ENCODE measurements at regions not wholly inside any gene's neighbourhood (a gene's known extent, or its start where the extent isn't known, plus 50 kb on each side); places are given as distances from the start of the nearest gene placed in this dataset.

DNA sequence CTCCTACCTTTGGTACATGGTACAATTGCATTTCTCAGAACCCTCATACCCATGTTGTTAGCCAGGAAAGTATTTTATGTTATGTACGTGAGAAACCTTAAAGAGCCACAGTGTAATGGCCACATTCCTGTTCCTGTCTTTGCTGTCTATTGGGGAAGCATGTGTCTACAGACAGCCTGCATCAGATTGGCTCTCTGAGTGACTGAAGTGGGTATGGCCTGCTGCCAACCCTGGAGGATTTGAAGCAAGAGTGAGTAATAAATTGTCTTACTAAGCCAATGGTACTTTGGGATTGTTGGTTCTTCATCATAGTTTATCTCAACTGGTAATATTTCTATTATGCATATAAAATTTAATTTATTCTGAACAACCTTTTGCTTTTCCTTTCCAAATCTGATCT is 574.1 kb downstream of the LMO7 start:
- DNase-seq (ENCODE audit: low read depth in 2 of 2) = no peak

DNA sequence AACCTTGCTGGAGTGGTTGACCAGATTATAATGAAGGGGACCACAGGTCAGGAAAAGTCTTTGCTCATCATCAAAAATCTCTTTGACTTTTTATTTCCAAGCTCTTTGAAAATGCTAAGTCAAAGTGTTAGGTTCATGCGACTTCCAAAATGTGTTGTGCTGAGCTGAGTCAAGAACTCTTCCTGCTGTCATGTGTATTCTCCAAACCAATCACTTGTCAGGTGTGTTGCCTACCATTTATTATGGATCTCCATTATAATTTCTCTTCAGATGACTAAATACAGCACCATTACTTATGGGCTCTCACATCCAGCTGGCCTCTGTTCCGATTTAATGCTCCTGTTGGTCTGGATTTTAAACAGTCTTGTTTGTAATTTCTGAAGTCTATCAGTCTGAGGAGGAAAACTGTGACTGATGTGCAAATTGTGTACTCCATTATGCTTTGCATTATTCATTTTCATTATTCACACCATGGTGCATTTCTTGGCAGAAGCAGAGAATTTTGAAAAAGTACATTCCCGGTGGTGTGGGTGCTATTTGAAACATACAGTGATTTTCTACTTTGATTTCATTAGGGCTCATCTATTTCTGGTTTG is 562.5 kb downstream of the LMO7 start:
- DNase-seq (ENCODE audit: low read depth in 2 of 2) = no peak

DNA sequence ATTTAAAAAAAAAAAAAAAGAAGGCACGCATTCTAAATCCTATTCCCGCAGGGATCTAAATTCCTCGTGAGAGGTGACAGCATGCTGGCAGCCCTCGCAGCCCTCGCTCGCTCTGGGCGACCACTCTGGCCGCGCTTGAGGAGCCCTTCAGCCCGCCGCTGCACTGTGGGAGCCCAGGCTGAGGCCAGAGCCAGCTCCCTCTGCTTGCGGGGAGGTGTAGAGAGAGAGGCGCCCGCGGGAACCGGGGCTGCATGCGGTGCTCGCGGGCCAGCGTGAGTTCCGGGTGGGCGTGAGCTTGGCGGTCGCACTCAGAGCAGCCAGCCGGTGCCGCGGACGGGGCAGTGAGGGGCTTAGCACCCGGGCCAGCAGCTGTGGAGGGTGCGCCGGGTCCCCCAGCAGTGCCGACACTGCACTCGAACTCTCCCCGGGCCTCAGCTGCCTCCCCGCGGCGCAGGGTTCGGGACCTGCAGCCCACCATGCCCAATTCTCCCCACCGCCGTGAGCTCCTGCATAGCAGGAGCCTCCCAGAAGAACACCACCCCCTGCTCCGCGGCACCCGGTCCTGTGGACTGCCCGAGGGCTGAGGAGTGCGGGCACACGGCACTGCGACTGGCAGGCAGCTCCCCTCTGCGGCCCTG is 553.9 kb downstream of the LMO7 start:
- no peak for DNase-seq (ENCODE audit: low read depth in 2 of 2)

DNA sequence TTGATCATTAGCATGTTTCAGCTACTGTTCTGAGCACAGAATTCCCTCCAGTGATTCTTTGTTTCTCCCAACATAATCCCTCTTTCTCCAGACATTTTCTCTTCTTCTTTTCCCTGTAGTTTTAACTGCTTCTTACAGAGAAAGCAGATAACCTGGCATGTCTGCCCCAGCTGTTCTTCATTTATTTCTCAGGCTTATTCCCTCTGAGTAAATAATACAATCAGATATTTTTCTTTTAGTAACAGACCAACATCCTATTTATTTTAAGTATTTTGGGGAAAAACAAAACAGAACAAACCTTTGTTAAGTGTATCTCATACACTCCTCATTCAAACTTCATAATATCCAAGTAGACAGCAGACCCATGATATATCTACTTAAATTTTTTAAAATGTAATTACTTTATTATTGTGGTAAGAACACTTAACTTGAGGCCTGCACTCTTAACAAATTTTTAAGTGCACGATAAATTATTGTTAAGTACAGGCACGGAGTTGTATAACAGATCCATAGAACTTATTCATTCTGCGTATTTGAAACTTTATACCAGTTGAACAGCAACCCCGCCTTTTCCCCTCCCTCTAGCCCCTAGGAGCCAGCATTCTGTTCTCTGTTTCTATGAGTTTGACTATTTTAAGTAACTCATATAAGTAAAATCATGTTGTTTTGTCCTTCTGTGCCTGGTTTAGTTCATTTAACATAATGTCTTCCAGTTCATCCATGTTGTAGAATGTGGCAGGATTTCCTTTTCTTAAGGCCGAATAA is 540.0 kb downstream of the LMO7 start:
- no peak for DNase-seq (ENCODE audit: low read depth in 2 of 2)

DNA sequence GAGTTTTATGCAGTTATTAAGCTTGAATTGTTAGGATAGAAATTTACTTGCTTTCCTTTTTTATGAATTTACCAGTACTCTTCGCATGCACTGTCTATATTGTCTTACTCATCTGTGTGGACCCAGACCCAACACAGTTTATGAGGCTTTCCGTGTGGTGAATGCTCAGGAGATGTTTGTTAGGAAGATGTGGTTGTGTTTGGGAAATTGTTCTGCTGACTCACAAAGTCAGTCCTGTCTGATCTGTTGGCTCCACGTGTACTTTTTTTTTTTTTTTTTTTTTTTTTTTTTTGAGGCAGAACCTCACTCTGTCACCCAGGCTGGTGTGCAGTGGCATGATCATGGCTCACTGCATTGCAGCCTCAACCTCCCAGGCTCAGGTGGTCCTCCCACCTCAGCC is 532.5 kb downstream of the LMO7 start:
- DNase-seq (ENCODE audit: low read depth in 2 of 2) = no peak

DNA sequence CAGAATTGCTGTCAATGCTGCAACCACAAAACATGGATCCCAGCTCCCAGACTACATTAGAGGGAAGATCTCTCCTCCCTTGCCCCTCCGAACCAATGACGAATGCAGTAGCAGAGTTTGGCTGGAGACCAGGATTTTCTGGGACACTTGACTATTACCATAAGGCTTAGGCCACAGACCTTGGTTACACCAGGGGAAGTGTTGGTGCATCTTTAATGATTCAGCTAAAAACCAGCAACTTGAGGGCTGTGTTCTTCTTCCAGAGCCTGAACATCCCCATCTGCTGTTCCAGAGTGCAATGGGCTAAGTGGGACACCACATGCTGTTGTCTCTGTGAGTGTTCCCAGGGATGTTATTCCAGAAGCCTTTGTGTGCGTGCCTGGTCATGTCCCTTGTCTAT is 528.2 kb downstream of the LMO7 start:
- DNase-seq (ENCODE audit: low read depth in 2 of 2) = no peak

DNA sequence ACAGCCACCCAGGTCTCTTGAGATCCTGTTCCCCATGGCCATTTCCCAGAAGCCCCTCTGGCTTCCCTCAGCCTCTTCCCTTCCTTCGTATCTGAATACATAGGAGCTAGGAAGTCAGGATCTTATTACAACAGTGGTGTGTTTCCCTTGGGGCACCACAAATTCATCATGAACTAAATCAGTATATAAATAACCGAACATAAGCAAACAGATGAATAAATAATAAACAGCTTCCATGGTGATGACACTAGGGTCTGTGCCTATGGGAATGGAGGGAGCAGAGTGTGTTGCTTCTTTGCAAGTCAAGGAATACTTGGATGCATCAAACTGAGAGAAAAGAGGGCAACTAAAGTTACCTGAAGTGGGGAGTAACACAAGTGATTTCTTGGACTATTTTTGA is 527.6 kb downstream of the LMO7 start:
- DNase-seq (ENCODE audit: low read depth in 2 of 2) = no peak

DNA sequence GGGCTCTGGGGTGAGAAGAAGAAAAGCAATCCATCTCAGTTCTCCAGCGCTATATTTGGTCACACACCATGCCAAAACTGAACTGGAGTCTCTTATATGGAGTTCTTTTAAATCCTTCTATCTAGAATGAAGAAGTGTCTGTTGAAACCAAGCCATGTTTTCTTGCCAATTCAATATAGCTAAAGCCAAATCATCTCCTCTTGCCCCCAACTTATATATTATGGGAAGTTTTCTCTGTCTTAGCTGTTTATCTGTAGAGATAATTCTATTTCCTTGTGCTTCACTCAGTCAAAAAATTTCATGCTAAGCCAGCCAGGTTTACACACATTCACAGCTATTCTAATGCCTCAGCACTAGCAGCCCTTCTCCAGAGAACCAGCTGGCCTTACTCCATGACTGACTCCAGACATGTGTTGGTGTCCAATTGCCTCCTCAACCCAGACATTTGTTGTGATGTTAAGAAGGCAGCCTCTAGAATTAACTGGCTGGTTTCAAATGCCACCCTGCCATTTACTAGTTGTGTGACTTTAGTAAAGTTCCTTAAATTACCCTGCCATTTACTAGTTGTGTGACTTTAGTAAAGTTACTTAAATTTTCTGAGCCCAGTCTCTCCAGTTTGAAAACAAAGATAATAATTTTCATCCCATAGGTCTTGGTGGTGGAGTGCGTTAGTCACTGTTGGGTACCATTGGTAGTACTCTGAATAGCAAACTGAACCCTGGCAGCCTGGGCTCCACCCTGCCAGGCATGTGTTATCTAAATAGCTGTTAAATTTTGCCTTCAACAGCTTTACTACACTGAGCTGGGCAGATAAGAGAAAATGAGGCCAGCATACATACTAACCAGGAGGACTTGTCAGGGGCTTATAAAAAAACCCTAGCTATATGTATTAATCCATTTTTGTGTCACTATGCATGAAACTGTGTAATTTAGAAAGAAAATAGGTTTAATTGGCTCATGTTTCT is 525.1 kb downstream of the LMO7 start:
- no peak for DNase-seq (ENCODE audit: low read depth in 2 of 2)

DNA sequence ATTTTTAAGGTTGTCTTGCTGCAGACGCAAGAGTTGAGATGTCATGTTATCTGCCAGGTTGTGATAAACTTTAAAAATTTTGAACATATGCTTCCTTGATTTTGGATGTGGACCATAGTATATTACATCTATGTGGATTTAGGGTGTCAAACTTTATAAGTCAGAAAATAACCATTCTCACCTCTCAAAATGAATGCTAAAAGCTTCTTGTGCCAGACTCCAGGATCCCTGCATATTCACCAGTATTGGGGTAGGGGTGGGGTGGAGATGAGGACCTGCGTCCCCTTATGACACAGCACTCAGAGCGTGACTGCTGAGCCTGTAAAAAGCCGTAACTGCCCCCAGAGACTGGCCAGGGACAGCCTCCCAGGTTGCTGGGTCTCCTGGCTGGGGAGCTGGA is 524.4 kb downstream of the LMO7 start:
- DNase-seq (ENCODE audit: low read depth in 2 of 2) = no peak

DNA sequence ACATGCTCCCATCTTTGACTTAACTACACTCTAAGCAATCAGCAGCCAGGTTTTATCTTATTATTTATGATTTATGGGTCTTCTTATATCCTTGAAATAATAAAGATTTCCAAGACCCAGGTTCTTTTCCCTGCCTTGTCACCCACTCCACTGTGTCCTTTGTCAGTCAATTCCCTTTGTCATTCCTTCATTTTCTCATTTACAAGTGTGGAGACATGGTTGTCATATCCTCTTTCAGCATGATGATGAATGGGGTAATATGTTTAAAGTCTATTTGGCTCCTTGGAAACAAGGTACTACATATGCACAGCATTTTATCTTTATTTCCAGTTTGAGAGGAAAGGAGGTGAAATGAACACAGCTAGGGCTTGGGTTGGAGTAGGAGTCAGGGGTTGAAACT is 521.8 kb downstream of the LMO7 start:
- DNase-seq (ENCODE audit: low read depth in 2 of 2) = no peak

DNA sequence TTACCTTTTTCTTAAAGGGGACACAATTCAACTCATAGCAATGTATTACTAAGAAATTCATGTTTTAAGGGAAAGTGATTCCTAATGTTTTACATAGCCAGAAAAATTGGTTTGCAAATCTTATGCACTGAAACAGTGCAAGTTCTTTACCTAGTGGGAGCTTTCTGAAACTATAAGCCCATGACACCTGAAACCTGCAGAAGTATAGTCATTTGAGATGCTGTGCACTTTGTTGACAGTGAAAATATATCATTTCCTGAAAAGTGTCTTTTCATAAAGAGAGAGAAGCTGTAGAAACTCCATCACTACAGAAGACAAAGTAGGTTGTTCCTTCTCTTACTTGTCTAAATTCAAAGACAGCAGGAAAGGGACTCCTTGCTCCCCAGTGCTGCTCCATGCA is 517.1 kb downstream of the LMO7 start:
- no peak for DNase-seq (ENCODE audit: low read depth in 2 of 2)

DNA sequence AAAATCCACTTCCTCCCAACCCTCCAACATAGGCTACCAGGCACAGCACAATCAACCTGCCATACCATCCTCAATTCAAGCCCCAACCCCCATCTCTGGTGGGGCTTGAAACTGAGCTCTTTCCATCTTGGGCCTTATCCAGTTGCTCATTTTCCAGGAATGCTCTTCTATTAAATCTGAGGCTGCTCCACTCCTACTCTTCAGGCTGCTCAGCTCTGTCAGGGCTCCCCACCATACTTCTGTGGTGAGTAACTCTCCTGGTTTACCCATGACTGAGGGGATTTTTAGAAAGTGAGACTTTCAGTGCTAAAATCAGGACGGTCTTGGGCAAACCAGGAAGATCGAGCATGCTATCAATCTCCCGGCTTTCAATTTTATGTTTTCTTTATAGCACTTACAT is 512.8 kb downstream of the LMO7 start:
- peak; percentile 79 to 81 for DNase-seq (ENCODE audit: low read depth in 2 of 2)

DNA sequence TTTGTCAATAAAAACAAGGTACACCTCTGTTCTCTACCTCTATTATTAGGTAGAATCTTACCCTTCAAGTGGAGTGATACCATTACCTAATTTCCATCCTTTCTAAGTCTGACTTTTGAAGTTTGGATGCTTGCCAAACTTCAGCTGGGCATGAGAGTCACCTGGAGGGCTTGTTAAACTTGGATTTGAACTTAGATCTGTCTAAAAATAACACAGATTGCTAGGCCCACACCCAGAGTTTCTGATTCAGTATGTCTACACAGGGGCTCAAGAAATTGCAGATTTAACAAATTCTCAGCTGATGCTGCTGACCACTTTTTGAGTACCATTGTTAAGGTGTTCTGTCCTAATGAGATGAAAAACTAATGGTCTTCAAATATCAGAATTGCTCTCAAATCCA is 512.2 kb downstream of the LMO7 start:
- DNase-seq (ENCODE audit: low read depth in 2 of 2) = no peak

DNA sequence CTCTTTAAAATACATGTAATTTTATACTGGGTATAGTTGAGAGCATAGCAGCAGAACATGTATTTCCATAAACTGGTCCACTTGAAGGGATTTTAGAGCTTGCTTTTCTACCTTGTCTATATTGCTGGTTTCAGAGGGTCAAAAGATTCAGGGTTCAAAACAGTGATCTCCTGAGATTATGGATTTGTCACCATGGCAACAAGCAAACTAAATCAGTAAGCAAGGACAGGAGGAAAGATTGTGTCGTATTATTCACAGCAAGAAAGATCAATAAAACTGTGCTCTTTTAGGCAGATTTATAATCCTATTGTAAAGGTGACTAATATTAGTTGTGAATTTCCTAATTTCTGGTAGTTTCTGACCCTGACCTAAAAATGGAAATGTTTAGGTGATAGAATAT is 496.4 kb downstream of the LMO7 start:
- no peak for DNase-seq (ENCODE audit: low read depth in 2 of 2)

DNA sequence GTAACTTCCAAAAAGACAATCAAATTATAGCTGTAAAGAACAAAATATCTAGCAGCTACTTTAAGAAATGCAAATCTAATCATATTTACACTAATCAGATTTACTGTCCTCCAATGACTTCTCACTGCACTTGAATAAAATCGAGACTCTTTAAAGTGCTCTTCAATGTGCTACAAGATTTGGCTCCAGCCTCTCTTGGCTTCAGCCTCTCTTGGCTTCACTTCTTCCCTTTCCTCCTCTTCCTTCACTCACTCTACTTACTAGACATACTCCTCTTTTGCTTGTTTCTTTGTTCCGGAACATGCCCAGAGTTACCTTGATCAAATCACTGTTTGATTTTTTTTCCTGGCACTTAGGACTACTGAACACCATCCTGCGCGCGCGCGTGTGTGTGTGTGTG is 495.4 kb downstream of the LMO7 start:
- DNase-seq (ENCODE audit: low read depth in 2 of 2) = no peak

DNA sequence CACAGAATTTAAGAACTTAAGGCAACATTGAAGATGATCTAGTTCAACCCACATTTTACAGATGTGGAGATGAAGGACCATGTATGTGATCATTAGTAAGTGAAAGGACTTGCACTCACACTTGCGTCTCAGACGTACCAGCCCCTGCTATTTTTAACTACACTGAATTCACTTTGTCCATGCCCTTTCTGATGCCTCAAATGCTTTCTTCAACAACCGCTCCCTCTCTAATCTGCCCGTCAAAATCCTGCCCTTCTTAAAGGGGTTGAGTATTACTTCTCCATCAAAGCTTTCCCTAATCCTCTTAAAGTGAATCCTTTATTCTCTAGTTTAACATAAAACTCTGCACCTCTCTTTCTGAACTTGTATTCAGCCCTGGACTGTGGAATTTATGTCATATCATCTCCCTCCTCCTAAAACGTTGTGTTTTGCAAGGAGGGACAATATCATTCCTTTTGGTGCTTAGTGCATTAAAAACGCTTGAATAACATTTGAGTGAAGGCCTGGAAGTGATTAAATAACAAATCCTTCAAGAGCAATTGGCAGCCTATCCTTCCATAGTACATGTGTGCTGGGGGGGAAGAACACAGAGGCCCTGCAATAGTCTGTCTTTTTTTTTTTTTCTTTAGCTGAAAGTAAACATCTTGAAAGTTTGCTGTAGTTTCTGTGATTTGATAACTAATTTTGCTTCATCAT is 493.3 kb downstream of the LMO7 start:
- DNase-seq (ENCODE audit: low read depth in 2 of 2) = no peak

DNA sequence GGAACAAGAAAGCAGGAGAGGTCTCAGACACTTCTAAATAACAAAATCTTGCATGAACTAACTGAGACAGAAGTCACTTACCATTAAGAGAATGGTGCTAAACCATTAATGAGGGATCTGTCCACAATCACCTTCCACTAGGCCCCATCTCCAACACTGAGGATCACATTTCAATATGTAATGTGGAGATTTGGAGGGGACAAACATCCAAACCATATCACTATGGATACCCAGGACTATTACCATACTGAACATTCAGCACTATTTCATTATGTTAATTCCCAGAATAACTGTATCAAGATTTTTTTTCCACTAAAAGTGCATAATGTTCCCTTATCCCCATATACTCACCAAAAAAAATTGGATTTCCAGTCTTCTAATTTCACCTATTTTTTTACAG is 491.8 kb downstream of the LMO7 start:
- DNase-seq (ENCODE audit: low read depth in 2 of 2) = no peak

DNA sequence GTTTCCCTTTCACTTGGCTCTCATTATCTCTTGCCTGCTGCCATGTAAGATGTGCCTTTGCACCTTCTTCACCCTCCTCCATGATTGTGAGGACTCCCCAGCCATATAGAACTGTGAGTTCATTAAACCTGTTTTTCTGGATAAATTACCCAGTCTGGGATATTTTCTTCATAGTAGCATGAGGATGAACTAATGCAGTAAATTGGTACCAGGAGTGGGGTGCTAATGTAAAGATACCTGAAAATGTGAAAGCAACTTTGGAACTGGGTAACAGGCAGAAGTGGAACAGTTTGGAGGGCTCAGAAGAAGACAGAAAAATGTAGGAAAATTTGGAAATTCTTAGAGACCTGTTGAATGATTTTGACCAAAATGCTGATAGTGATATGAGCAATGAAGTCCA is 487.4 kb downstream of the LMO7 start:
- DNase-seq (ENCODE audit: low read depth in 2 of 2) = no peak

DNA sequence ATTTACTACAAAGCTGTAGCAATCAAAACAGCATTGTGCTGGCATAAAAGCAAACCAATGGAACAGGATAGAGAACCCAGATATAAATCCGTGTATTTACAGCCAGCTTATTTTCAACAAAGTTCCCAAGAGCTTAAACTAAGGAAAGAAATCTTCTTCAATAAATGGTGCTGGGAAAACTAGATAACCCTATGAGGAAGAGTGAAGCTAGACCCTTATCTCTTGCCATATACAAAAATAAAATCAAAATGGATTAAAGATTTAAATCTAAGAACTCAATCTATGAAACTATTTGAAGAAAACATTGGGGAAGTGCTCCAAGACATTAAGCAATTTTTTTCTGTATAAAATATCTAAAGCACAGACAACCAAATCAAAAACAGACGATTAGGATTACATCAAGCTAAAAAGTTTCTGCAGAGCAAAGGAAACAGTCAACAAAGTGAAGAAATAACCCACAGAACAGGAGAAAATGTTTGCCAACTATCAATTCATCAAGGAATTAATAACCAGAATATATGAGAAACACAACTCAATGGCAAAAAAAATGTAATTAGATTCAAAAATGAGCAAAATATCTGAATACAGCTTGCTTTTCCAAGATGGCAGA is 480.7 kb downstream of the LMO7 start:
- DNase-seq (ENCODE audit: low read depth in 2 of 2) = no peak

DNA sequence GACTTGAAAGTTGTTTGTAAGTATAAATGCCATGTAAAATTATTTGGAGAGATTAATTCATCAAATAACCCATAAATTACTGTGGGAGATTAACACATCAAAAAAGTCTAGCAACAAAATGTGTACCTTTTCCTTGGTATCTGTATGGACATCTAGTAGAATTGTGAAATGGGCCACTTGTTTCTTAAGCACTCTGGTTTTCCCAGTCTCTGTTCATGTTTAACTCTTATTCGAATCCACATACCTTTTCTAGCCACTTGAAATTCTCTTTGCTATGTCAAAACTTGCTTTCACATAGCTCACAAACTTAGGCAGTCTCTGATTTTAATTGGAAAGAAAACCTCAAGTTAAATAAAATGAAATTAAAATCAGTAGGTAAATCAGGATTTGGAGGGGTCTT is 470.6 kb downstream of the LMO7 start:
- no peak for DNase-seq (ENCODE audit: low read depth in 2 of 2)

DNA sequence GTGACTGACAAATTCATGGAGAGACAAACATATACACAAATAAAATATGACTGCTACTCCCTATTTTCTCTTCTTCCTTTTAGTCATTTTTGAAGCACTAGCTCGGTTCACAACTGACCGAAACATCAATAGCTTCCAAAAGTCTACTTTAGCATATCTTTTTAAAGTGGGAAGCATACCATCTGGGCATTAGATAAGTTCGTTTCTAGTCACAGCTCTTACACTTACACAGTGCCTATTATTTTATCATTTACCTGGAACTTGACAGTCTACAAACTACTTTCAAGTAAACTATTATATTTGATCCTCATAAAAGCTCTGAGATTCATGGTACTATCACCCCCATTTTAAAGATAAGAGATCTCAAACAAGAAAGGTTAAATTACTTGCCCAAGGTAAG is 458.5 kb downstream of the LMO7 start:
- no peak for DNase-seq (ENCODE audit: low read depth in 2 of 2)

All from fibroblast of skin of left quadriceps (primary cell).